DMS53 (cell line): ENCODE measurements at regions not wholly inside any gene's neighbourhood (a gene's known extent, or its start where the extent isn't known, plus 50 kb on each side); places are given as distances from the start of the nearest gene placed in this dataset.

ENCODE experiments used
- DNase-seq: peaks from one replicate; lab custom pipeline; 2025; lab: John Stamatoyannopoulos, UW

DNA sequence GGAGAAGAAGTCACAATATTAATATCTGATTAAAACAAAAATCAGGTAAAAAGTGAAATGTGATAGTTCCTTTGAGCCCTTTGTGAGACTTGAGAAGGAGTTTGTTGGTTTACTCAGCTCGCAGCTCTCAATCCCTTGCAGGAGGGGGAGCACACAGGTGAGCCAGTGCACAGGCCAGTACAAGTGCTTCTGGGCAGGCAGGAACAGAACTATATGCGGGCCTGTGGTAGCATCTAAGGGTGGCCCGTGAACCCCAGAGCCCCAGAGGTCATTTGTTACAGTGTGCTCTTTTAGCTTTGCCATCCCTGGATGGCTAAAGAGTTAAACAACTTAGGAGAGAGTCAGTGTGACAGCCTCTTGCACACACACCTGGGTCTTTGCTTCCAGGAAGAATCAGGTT lies 215.3 kb upstream of the EDIL3 start:
- no peak for DNase-seq

- DNase-seq = no peak
Observed at GRCh38 chr5:84597904-84598303, 213.2 kb upstream of the EDIL3 start.

DNA sequence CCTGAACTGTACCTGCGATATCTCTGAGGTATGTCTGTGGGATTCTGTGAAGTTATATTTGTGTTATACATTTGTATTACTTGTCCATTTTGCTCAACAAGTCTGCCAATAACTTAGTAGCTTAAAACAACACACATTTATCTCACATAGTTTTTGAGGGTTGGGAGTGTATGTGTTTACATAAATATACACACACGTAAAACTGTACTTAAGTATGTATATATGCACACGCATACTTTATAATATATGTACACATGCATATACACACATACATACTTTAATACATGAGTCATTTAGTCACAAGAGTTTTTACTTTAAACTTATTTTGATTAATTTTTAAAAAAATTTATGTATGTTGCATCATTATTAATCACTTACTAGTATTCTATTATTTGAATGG lies 205.9 kb upstream of the EDIL3 start:
- no peak for DNase-seq

- DNase-seq = no peak
Observed at GRCh38 chr5:84589926-84590325, 205.2 kb upstream of the EDIL3 start.

GRCh38 chr5:84585218-84585617 lies 200.5 kb upstream of the EDIL3 start:
- DNase-seq = no peak

DNA sequence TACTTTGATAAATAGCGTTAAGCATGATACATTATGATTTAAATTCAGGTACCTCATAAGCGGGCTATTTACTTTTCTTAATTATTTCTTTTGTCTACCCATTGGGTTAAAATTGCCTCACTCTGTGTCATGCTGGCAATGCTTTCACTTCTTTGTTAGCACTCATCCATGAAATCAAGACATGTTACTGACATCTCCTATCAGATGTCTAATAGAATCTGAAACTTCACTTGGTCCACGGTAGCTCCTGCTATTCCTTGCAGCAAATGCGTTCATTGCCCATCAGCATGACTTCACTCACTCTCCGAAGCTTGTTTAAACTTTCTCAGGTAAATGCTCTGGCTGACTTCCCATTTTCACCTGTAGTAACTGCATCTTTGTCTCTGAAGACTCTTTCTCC lies 193.5 kb upstream of the EDIL3 start:
- no peak for DNase-seq

- DNase-seq = no peak
Observed at GRCh38 chr5:84573017-84573712, 188.5 kb upstream of the EDIL3 start.

DNA sequence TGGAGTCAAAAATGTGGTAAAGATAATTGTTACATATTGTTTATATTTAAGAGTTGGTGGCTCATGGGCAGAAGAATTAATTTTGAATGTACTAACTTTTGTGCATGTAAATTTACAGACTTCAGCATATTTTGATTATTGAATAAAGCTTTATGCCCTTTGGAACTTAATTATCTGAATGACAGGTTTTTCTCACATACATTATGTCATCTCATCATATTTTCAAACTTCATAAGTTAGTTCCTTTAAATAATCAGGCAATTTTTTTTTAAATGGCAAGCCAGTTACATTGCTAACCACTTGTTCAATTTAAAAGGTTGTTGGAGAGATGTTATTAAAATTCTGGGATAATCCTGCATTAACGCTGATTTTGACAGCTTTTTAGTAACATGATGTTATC lies 184.6 kb upstream of the EDIL3 start:
- DNase-seq = no peak

- DNase-seq = no peak
Observed at GRCh38 chr5:84568171-84568570, 183.5 kb upstream of the EDIL3 start.

DNA sequence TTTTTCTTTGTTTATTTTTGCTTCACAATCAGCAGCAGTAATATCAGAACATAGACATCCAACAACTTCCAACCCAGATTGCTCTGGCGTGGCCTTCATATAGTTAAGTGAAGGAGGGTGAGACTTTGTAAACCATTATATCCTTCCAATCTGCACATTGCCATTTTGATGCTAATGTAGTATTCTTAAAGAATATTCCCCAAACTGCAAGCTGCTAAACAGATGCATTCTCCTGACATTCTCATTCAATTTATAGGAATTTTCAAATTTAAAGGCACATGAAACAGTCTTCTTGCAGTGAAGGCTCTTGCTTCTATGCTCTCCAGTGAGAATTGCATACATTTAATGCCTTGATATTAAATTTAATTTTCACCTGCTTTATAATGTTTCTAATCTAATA lies 181.2 kb upstream of the EDIL3 start:
- no peak for DNase-seq

DNA sequence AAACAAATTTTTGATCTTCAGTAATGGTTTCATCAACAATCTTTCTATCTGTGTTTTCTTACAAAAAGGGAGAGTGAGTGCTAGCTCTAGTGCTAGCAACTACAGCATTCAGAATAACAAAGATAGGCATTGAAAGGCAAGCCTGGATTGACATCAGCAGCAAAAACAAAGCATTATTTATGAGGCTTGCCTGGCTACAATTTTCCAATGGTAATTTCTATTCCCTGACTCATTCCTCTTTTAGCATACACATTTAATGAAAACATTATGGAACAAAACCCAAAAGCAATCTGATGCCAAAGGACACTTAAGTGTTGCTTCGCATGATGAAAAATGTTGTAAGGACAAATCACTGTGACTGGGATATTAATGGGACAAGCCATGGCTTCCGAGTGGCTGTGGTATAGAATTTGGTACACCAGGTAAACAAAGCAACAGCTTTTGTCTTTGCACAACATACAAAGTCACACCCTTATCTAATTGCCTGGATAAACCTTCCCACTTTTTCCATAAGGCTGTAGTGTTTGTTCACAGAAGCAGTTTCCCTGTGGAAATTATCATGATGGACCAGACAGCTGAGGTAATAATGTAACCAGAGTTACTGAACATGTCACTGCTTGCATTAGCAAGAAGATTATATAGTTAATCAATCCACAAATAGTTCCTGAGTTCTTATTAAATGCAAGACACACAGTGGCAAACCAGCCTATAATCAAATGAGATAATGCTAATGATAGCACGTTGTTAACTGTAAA lies 179.8 kb upstream of the EDIL3 start:
- no peak for DNase-seq

DNA sequence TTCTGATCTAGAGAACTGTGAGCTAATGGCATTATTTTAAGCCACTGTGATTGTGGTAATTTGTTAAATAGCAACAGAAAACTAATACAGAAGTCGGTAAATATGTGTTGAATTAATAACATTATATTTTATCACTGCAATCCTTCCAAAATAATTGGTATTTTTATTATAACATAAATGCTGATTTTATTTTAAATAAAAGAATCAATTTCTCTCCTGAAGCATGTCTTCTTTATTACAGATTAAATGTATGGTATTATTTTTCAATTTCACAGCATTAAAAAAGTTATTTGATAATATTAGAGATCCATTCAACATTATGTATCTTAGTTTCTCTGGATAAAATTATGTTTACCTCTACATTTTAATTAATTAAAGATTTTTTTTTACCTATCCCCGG lies 165.5 kb upstream of the EDIL3 start:
- no peak for DNase-seq

GRCh38 chr5:84549054-84549453 lies 164.4 kb upstream of the EDIL3 start:
- no peak for DNase-seq

DNA sequence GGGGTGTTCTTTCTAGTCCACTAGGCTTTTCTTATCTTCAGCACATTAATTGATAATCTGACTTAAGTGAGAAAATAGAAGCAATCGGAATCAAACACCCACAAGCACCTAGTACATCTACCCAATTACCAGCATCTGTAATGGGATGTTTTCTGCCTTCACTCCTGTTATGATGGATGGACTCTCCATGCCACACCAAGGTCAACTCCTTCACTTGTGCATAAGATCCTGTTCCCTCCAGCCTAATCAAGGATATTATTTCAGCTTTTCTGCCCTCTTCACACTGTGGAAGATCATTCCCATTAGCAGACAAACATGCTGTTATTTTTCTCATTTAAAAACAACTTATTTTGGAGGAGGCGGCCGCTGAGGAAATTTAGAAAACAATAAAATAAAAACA lies 162.0 kb upstream of the EDIL3 start:
- no peak for DNase-seq

DNA sequence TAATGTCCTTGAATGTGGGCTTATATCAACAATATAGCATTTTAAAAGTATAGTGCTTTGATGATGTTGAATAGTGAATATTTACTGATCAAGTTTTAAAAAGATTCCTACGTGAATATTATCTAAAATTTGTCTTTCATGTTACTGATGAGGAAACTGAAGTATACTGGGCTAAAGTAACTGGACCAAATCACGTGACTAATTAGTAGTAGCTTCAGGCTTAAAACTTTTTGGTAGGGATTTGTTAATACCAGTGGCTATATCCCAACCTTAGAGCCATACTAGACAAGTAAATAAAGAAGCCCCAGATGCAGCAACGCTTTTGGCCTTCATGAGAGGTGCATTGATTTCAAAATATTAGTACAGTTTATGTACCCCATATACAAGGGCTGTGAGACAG lies 152.1 kb upstream of the EDIL3 start:
- DNase-seq = no peak

GRCh38 chr5:84535281-84535680 lies 150.6 kb upstream of the EDIL3 start:
- DNase-seq = no peak

DNA sequence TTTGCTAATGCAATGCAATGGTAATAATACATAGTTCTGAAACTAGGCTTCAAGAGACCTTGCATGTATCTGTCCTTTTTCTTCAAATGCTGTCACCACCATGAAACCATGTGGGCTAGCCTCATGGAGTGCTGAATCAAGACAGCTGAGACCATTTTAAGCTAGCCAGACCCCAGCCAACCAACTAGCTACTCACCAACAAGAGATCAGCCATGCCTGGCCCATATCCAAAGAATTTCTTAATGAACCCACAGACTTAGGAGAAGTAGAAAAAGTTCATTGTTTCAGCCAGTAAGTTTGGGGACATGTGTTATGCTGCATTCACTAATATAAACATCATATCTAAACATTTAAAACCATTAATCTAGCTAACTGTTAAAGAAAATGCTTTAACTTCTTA lies 139.8 kb upstream of the EDIL3 start:
- DNase-seq = no peak

DNA sequence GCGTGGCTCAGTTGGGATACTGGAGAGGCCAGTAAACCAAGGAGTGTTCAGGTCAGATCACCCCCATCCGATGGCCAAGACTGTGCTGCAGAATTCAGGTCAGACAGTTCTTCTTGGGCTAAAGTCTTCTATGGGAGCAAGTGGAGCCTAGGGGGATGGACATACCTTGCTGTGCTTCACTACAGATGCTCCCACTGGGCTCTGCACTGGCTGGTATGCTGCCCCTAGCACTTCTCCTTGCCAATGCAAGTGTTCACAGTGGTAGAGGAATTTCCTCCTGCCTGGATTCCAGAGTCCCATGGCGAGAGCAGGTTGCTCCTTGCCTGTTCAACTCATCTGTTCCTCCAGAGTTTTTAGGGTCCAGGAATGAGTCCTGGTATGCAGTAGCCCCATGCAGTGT lies 134.2 kb upstream of the EDIL3 start:
- no peak for DNase-seq

- no peak for DNase-seq
Observed at GRCh38 chr5:84518370-84518769, 133.7 kb upstream of the EDIL3 start.

- DNase-seq = no peak
Observed at GRCh38 chr5:84506625-84507024, 121.9 kb upstream of the EDIL3 start.

DNA sequence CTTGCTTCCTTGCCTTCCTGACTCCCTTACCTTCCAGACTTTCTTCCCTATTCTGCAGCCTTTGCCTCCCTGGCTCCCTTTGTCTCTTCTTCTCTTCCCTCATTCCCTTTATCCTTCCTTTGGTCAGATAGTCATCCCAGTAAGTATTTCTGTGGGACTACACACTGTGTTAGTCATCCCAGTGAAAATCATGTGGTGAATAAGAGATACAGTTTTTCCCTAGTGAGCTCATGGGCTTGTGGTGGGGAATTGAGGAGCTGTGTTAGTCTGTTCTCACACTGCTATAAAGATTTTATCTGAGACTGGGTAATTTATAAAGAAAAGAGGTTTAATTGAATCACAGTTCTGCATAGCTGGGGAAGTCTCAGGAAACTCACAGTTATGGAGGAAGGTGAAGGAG lies 109.8 kb upstream of the EDIL3 start:
- DNase-seq = no peak

DNA sequence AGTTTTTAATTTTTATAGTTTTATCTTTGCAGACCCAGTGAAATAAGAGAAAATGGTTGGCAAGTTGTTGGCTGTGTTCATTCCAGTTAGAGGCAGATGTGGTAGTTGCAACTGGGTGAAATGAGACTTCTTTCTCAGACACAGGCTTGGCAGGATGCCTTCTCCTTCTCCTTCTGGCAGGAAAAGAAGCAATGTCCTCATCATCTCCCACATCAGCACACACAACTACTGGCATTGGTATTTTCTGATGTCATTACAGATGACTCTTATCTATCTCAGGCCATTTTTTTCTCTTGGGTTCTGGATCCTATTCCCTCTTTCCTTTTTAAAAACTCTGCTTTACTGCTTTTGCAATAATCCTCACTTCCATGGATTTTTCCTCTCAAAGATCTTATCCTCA lies 103.3 kb upstream of the EDIL3 start:
- DNase-seq = no peak

DNA sequence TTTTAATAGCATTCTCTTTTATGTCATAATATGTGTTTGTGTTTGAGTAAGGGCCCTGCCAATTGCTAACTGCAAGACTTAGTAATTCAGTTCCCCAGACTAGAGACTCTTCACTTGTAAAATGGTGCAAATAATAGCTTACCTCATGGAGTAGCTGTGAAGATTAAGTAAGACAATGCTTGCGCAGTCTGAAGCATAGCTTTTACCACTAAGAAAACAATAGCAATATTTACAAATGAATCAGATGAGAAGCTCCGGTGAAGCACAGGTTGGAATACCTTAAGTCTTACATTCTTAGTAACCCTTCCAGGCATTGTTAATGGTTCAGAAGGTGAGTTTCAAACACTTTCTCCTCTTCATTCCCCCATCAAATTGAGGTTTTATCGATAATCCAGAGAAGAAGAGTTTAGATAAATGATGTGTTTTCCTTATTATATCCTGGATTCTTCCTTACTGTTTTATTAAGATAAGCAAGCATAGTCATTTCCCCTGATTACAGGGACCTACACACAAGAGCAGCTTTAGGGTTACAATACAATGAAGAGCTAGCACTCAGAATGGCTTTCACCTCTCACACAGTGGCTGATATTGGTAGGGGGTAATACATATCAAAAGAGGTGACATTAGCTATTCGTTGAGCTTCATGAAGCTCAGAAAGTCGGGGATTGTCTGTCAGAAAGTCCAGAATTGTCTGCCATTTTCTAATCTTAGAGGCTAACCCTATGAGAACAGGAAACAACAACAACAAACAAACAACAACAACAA lies 96.4 kb upstream of the EDIL3 start:
- DNase-seq = no peak
